Mammary epithelial cell (primary cell): ENCODE measurements at regions not wholly inside any gene's neighbourhood (a gene's known extent, or its start where the extent isn't known, plus 50 kb on each side); places are given as distances from the start of the nearest gene placed in this dataset.

Experiments used
- CTCF ChIP-seq, 2 donors: IDR thresholded peaks in 1 of 2; conservative IDR thresholded peaks in 1 of 2; 2 replicates each; pipeline ENCODE4 v1.5.1; 2011 to 2012; ENCODE audit warnings: inconsistent platforms in 2 of 2, low read length in 2 of 2, mild to moderate bottlenecking in 2 of 2, control low read depth in 1 of 2, low read depth in 1 of 2; ENCODE audit not compliant: insufficient read depth in 1 of 2; ENCODE audit errors: extremely low read depth in 1 of 2
- EZH2 ChIP-seq: IDR thresholded peaks from 2 replicates; pipeline ENCODE4 v1.6.1; 2012; ENCODE audit warnings: low read length, inconsistent platforms, borderline replicate concordance

GRCh38 chr2:187001248-187001647 is 152.3 kb upstream of the ZSWIM2 start:
- TF ChIP-seq EZH2 (no peak), CTCF (conservative IDR thresholded peaks at IDR 0.05 in 1 of 2, IDR thresholded peaks at IDR 0.05 in 1 of 2; ENCODE audit: extremely low read depth in 1 of 2, insufficient read depth in 1 of 2, low read depth in 1 of 2, low read length in 2 of 2) (no peak)
